ENCODE measurements at regions not wholly inside any gene's neighbourhood (a gene's known extent, or its start where the extent isn't known, plus 50 kb on each side); places are given as distances from the start of the nearest gene placed in this dataset.

- Histone ChIP-seq H3K9ac (ENCODE audit: low read length) (no peak overlapping the region), H3K27me3 (ENCODE audit: insufficient read depth, low read length) (no peaks in the 10 kb centered on the region), H3K4me2 (ENCODE audit: low read length) (no peak overlapping the region), H3K9me3 (ENCODE audit: control insufficient read depth in 1 of 2, insufficient read depth in 1 of 2, low read depth in 1 of 2, low read length in 2 of 2) (no peaks in the 10 kb centered on the region), H2AFZ (ENCODE audit: low read depth, low read length, poor library complexity, severe bottlenecking) (no peak overlapping the region), H4K20me1 (ENCODE audit: insufficient read depth) (no peaks in the 10 kb centered on the region), H3K79me2 (ENCODE audit: insufficient read depth, low read length) (no peaks in the 10 kb centered on the region), H3K36me3 (ENCODE audit: control insufficient read depth in 1 of 2, insufficient read depth in 2 of 2, low read length in 2 of 2) (no peaks in the 10 kb centered on the region), H3K9me2 (ENCODE audit: insufficient read depth) (no peaks in the 10 kb centered on the region), H3K4me3 (replicated peaks in 1 of 2; ENCODE audit: low read depth in 1 of 2, low read length in 2 of 2) (no peak overlapping the region), H3K27ac (ENCODE audit: low read depth, low read length) (no peak overlapping the region), H3K4me1 (ENCODE audit: control insufficient read depth in 1 of 2, insufficient read depth in 2 of 2, low read length in 2 of 2) (no peaks in the 10 kb centered on the region)
- BruUV-seq (replicated peaks), result no TSS peak
- ChIA-PET CTCF (no interaction called here), RAD21 (ENCODE audit: low non-redundant PET in 1 of 2, low total read pairs in 2 of 2, uncharacterized antibody in 2 of 2, unreplicated experiment in 2 of 2) (no interaction called here), POLR2A (no interaction called here)
- no peak for TF ChIP-seq ZNF274 (IDR thresholded peaks at IDR 0.05; ENCODE audit: low read depth, low read length)
- no peak for TF ChIP-seq ZBTB33 (IDR thresholded peaks at IDR 0.05; ENCODE audit: extremely low read depth, insufficient replicate concordance, low read length)
- TF ChIP-seq MAX (IDR thresholded peaks at IDR 0.05), result no peak
- TF ChIP-seq SP1 (IDR thresholded peaks at IDR 0.05; ENCODE audit: low read depth), result no peak
- TF ChIP-seq YY1 (IDR thresholded peaks at IDR 0.05; ENCODE audit: extremely low read depth, insufficient replicate concordance, low read depth, low read length), result no peak
- no peak for TF ChIP-seq REST (IDR thresholded peaks at IDR 0.05; ENCODE audit: low read depth)
- no peak for TF ChIP-seq TCF7L2 (IDR thresholded peaks at IDR 0.05; ENCODE audit: borderline replicate concordance, extremely low read depth, insufficient read depth, insufficient read length)
- TF ChIP-seq EZH2phosphoT487 (IDR thresholded peaks at IDR 0.05; ENCODE audit: borderline replicate concordance), result no peak
- no peak for TF ChIP-seq CBX3 (IDR thresholded peaks at IDR 0.05; ENCODE audit: low read depth)
- no peak for TF ChIP-seq EZH2 (IDR thresholded peaks at IDR 0.05)
- TF ChIP-seq CTCF (IDR thresholded peaks at IDR 0.05 in 2 of 3, conservative IDR thresholded peaks at IDR 0.05 in 1 of 3; ENCODE audit: borderline replicate concordance in 1 of 3, insufficient read depth in 1 of 3, low read depth in 2 of 3, low read length in 2 of 3), result no peak
- no peak for TF ChIP-seq ELF1 (IDR thresholded peaks at IDR 0.05; ENCODE audit: borderline replicate concordance, low read depth)
- no peak for TF ChIP-seq CEBPB (IDR thresholded peaks at IDR 0.05; ENCODE audit: low read depth)
- no peak for TF ChIP-seq POLR2AphosphoS5 (IDR thresholded peaks at IDR 0.05; ENCODE audit: low read depth, low read length)
- TF ChIP-seq FOSL1 (IDR thresholded peaks at IDR 0.05; ENCODE audit: low read depth), result no peak
- ATAC-seq (no peak), DNase-seq (ENCODE audit: low read depth, low spot score) (no peak)
- intact Hi-C loops (cut with micrococcal nuclease), result no loop called here
Observed at GRCh38 chrY:18909846-18910245, 136.3 kb upstream of the HSFY2 start.
